Erythroblast (primary cell): ENCODE measurements at regions not wholly inside any gene's neighbourhood (a gene's known extent, or its start where the extent isn't known, plus 50 kb on each side); places are given as distances from the start of the nearest gene placed in this dataset.

Experiments
- GATA1 ChIP-seq: IDR thresholded peaks from 2 replicates; pipeline ENCODE4 v1.6.1; 2011; ENCODE audit warnings: low read depth, mild to moderate bottlenecking, control low read depth, low read length, moderate library complexity
- POLR2A ChIP-seq: IDR thresholded peaks from 2 replicates; pipeline ENCODE4 v1.6.1; 2011; ENCODE audit warnings: mild to moderate bottlenecking, low read length

- no peak for TF ChIP-seq POLR2A
- no peak for TF ChIP-seq GATA1
Observed at GRCh38 chr2:221103930-221104329, 468.2 kb downstream of the EPHA4 start.
